ENCODE measurements at regions not wholly inside any gene's neighbourhood (a gene's known extent, or its start where the extent isn't known, plus 50 kb on each side); places are given as distances from the start of the nearest gene placed in this dataset.
"Not testable (repeated sequence)": the region's sequence is repeated elsewhere in the genome, so short reads cannot be mapped to it uniquely, and the experiment has no call there.

- no peak for TF ChIP-seq CTCF (IDR thresholded peaks at IDR 0.05)
- TF ChIP-seq ZFX (IDR thresholded peaks at IDR 0.05; ENCODE audit: borderline replicate concordance) = no peak
- H3K27ac ChIP-seq = no peak overlapping the region
Observed at GRCh38 chrX:35557916-35558315, 240.2 kb upstream of the MAGEB16 start.

GRCh38 chrX:35561985-35562384 is 236.2 kb upstream of the MAGEB16 start:
- no peak overlapping the region for H3K27ac ChIP-seq
- TF ChIP-seq ZFX (IDR thresholded peaks at IDR 0.05; ENCODE audit: borderline replicate concordance) (no peak), CTCF (IDR thresholded peaks at IDR 0.05) (no peak)

- no peak overlapping the region for H3K27ac ChIP-seq
Observed at GRCh38 chrX:35562395-35562794, 235.7 kb upstream of the MAGEB16 start.

GRCh38 chrX:35590210-35590609 is 207.9 kb upstream of the MAGEB16 start:
- no peak for TF ChIP-seq ZFX (IDR thresholded peaks at IDR 0.05; ENCODE audit: borderline replicate concordance)
- no peak for TF ChIP-seq CTCF (IDR thresholded peaks at IDR 0.05)
- H3K27ac ChIP-seq = no peak overlapping the region

More at GRCh38 chrX:35562395-35562794, 235.7 kb upstream of the MAGEB16 start:
- TF ChIP-seq ZFX (IDR thresholded peaks at IDR 0.05; ENCODE audit: borderline replicate concordance) = no peak
- no peak for TF ChIP-seq CTCF (IDR thresholded peaks at IDR 0.05)

GRCh38 chrX:35611562-35611961 is 186.6 kb upstream of the MAGEB16 start:
- H3K27ac ChIP-seq = not testable (repeated sequence)

GRCh38 chrX:35617836-35618235 is 180.3 kb upstream of the MAGEB16 start:
- no peak overlapping the region for H3K27ac ChIP-seq
- TF ChIP-seq CTCF (IDR thresholded peaks at IDR 0.05) (no peak), ZFX (IDR thresholded peaks at IDR 0.05; ENCODE audit: borderline replicate concordance) (no peak)

- no peak overlapping the region for H3K27ac ChIP-seq
- TF ChIP-seq ZFX (IDR thresholded peaks at IDR 0.05; ENCODE audit: borderline replicate concordance) = no peak
- TF ChIP-seq CTCF (IDR thresholded peaks at IDR 0.05) = no peak
Observed at GRCh38 chrX:35622040-35622439, 176.1 kb upstream of the MAGEB16 start.

GRCh38 chrX:35622601-35623000 is 175.5 kb upstream of the MAGEB16 start:
- TF ChIP-seq ZFX (IDR thresholded peaks at IDR 0.05; ENCODE audit: borderline replicate concordance) (no peak), CTCF (IDR thresholded peaks at IDR 0.05) (no peak)
- no peak overlapping the region for H3K27ac ChIP-seq

All from 22Rv1 (cell line).